ENCODE measurements at regions not wholly inside any gene's neighbourhood (a gene's known extent, or its start where the extent isn't known, plus 50 kb on each side); places are given as distances from the start of the nearest gene placed in this dataset.
"Not testable (repeated sequence)": the region's sequence is repeated elsewhere in the genome, so short reads cannot be mapped to it uniquely, and the experiment has no call there.

- not testable (repeated sequence) for DNase-seq
Observed at GRCh38 chrX:40362291-40362690, 218.5 kb upstream of the ATP6AP2 start.

GRCh38 chrX:40360557-40360956, 220.2 kb upstream of the ATP6AP2 start:
- no peak for DNase-seq

GRCh38 chrX:40359593-40359992, 221.2 kb upstream of the ATP6AP2 start:
- no peak for DNase-seq

- DNase-seq = no peak
Observed at GRCh38 chrX:40358994-40359393, 221.8 kb upstream of the ATP6AP2 start.

- DNase-seq = no peak
Observed at GRCh38 chrX:40349251-40349650, 231.5 kb upstream of the ATP6AP2 start.

GRCh38 chrX:40346379-40346778, 234.4 kb upstream of the ATP6AP2 start:
- no peak for DNase-seq

GRCh38 chrX:40343319-40343718, 237.5 kb upstream of the ATP6AP2 start:
- DNase-seq = no peak

GRCh38 chrX:40340116-40340515, 240.7 kb upstream of the ATP6AP2 start:
- no peak for DNase-seq

- DNase-seq = no peak
Observed at GRCh38 chrX:40333344-40333743, 235.6 kb upstream of the BCOR start.

GRCh38 chrX:40331762-40332161, 234.0 kb upstream of the BCOR start:
- no peak for DNase-seq

- DNase-seq = no peak
Observed at GRCh38 chrX:40331353-40331752, 233.6 kb upstream of the BCOR start.

GRCh38 chrX:40329616-40330015, 231.9 kb upstream of the BCOR start:
- no peak for DNase-seq

GRCh38 chrX:40327085-40327484, 229.3 kb upstream of the BCOR start:
- DNase-seq = no peak

- no peak for DNase-seq
Observed at GRCh38 chrX:40326186-40326965, 228.6 kb upstream of the BCOR start.

GRCh38 chrX:40325161-40325560, 227.4 kb upstream of the BCOR start:
- DNase-seq = no peak

- no peak for DNase-seq
Observed at GRCh38 chrX:40323977-40324376, 226.2 kb upstream of the BCOR start.

GRCh38 chrX:40320819-40321218, 223.1 kb upstream of the BCOR start:
- DNase-seq = no peak

GRCh38 chrX:40318801-40319200, 221.0 kb upstream of the BCOR start:
- DNase-seq = no peak

GRCh38 chrX:40318076-40318475, 220.3 kb upstream of the BCOR start:
- no peak for DNase-seq

GRCh38 chrX:40316502-40316901, 218.7 kb upstream of the BCOR start:
- no peak for DNase-seq

GRCh38 chrX:40314070-40314469, 216.3 kb upstream of the BCOR start:
- DNase-seq = no peak

- DNase-seq = no peak
Observed at GRCh38 chrX:40313269-40313668, 215.5 kb upstream of the BCOR start.

- no peak for DNase-seq
Observed at GRCh38 chrX:40310447-40310846, 212.7 kb upstream of the BCOR start.

- no peak for DNase-seq
Observed at GRCh38 chrX:40310016-40310415, 212.3 kb upstream of the BCOR start.

- no peak for DNase-seq
Observed at GRCh38 chrX:40307871-40308270, 210.1 kb upstream of the BCOR start.

All from activated naive CD4-positive, alpha-beta T cell treated with Interleukin-2 at 50 U/mL for 16 hours (primary cell).